Trophoblast cell (in vitro differentiated cells and primary cell): ENCODE measurements at regions not wholly inside any gene's neighbourhood (a gene's known extent, or its start where the extent isn't known, plus 50 kb on each side); places are given as distances from the start of the nearest gene placed in this dataset.

Experiments used
- DNase-seq, 2 donors: peaks; one replicate each; pipeline ENCODE4 v3.0.0-alpha.2; 2016
- H2AFZ ChIP-seq: 2 replicates; pipeline ENCODE4 v1.6.1; 2013; ENCODE audit warnings: low read length, moderate library complexity, mild to moderate bottlenecking; ENCODE audit not compliant: insufficient read depth, poor library complexity
- H2AK5ac ChIP-seq: 2 replicates; pipeline ENCODE4 v1.6.1; 2013; ENCODE audit warnings: mild to moderate bottlenecking, low read length
- H2BK120ac ChIP-seq: 2 replicates; pipeline ENCODE4 v1.6.1; 2013; ENCODE audit warnings: low read length, mild to moderate bottlenecking, moderate library complexity; ENCODE audit not compliant: insufficient read depth, poor library complexity
- H2BK12ac ChIP-seq: 2 replicates; pipeline ENCODE4 v1.6.1; 2013; ENCODE audit warnings: mild to moderate bottlenecking, low read length, moderate library complexity
- H2BK5ac ChIP-seq: 2 replicates; pipeline ENCODE4 v1.6.1; 2013; ENCODE audit warnings: low read length, low read depth, moderate library complexity, mild to moderate bottlenecking; ENCODE audit not compliant: poor library complexity
- H3K14ac ChIP-seq: 2 replicates; pipeline ENCODE4 v1.6.1; 2013; ENCODE audit warnings: mild to moderate bottlenecking, low read length
- H3K18ac ChIP-seq: 2 replicates; pipeline ENCODE4 v1.6.1; 2013; ENCODE audit warnings: mild to moderate bottlenecking, low read length
- H3K23ac ChIP-seq: 2 replicates; pipeline ENCODE4 v1.6.1; 2013; ENCODE audit warnings: low read length
- H3K27ac ChIP-seq: 2 replicates; pipeline ENCODE4 v1.5.1; 2013; ENCODE audit warnings: low read depth, mild to moderate bottlenecking, inconsistent platforms, low read length, moderate library complexity
- H3K27me3 ChIP-seq: 2 replicates; pipeline ENCODE4 v1.6.1; 2013; ENCODE audit warnings: inconsistent platforms, mild to moderate bottlenecking, low read length, moderate library complexity; ENCODE audit not compliant: insufficient read depth
- H3K36me3 ChIP-seq, 2 experiments: 1 replicate in 1 of 2; 2 replicates in 1 of 2; pipeline ENCODE4 v1.6.1; 2013; ENCODE audit warnings: low read length in 2 of 2, mild to moderate bottlenecking in 2 of 2, moderate library complexity in 1 of 2; ENCODE audit not compliant: insufficient read depth in 2 of 2, control insufficient read depth in 1 of 2
- H3K4ac ChIP-seq: 2 replicates; pipeline ENCODE4 v1.6.1; 2013; ENCODE audit warnings: low read depth, mild to moderate bottlenecking, low read length, moderate library complexity
- H3K4me1 ChIP-seq, 2 experiments: 1 replicate in 1 of 2; 2 replicates in 1 of 2; pipeline ENCODE4 v1.6.1; 2013; ENCODE audit warnings: low read length in 2 of 2, mild to moderate bottlenecking in 2 of 2, moderate library complexity in 1 of 2; ENCODE audit not compliant: insufficient read depth in 2 of 2, control insufficient read depth in 1 of 2
- H3K4me2 ChIP-seq: 2 replicates; pipeline ENCODE4 v1.6.1; 2013; ENCODE audit warnings: inconsistent platforms, mild to moderate bottlenecking, low read length, moderate library complexity
- H3K4me3 ChIP-seq: 2 replicates; pipeline ENCODE4 v1.5.1; 2013; ENCODE audit warnings: mild to moderate bottlenecking, low read depth, low read length, inconsistent platforms
- H3K79me1 ChIP-seq: one replicate; pipeline ENCODE4 v1.6.1; 2013; ENCODE audit warnings: low read length
- H3K79me2 ChIP-seq: 2 replicates; pipeline ENCODE4 v1.6.1; 2013; ENCODE audit warnings: low read length, mild to moderate bottlenecking; ENCODE audit not compliant: control insufficient read depth, insufficient read depth, poor library complexity
- H3K9ac ChIP-seq: 2 replicates; pipeline ENCODE4 v1.6.1; 2013; ENCODE audit warnings: mild to moderate bottlenecking, low read length
- H3K9me3 ChIP-seq: 2 replicates; pipeline ENCODE4 v1.6.1; 2013; ENCODE audit warnings: low read depth, mild to moderate bottlenecking, control low read depth, inconsistent platforms, low read length; ENCODE audit not compliant: insufficient read depth
- H4K12ac ChIP-seq: 2 replicates; pipeline ENCODE4 v1.6.1; 2013; ENCODE audit warnings: low read depth, mild to moderate bottlenecking, low read length, moderate library complexity
- H4K8ac ChIP-seq: 2 replicates; pipeline ENCODE4 v1.6.1; 2013; ENCODE audit warnings: low read depth, mild to moderate bottlenecking, low read length, moderate library complexity
- H4K91ac ChIP-seq: one replicate; pipeline ENCODE4 v1.6.1; 2013; ENCODE audit warnings: low read depth, mild to moderate bottlenecking, low read length, moderate library complexity
- whole genome bisulfite sequencing: extraction: QIAGEN DNeasy Blood & Tissue Kit; methylation state at CpG from one replicate; pipeline ENCODE4 v1.1.7; 2013; ENCODE audit warnings: missing lambda C conversion rate; ENCODE audit not compliant: insufficient read length, insufficient coverage; ENCODE audit errors: extremely low coverage; 5-methylcytosine and 5-hydroxymethylcytosine counted together

- Histone ChIP-seq H3K4ac (no peak overlapping the region), H2BK120ac (no peak overlapping the region), H3K27ac (no peak overlapping the region), H3K36me3 (no peaks in the 10 kb centered on the region), H3K18ac (no peak overlapping the region), H3K79me1 (no peaks in the 10 kb centered on the region), H3K9ac (no peak overlapping the region), H2BK5ac (no peak overlapping the region), H2AK5ac (no peak overlapping the region), H3K79me2 (no peaks in the 10 kb centered on the region), H4K91ac (no peak overlapping the region), H3K23ac (no peak overlapping the region), H3K14ac (no peak overlapping the region), H2AFZ (no peak overlapping the region), H3K4me3 (no peak overlapping the region), H3K9me3 (no peaks in the 10 kb centered on the region), H4K8ac (no peak overlapping the region), H3K4me2 (no peak overlapping the region), H4K12ac (no peak overlapping the region), H2BK12ac (no peak overlapping the region), H3K4me1 (no peaks in the 10 kb centered on the region), H3K27me3 (no peaks in the 10 kb centered on the region)
- DNase-seq, result no peak
These were observed 74.3 kb downstream of the ANKRD7 start for GRCh38 chr7:118298771-118299170.

- Histone ChIP-seq H3K4ac (no peak overlapping the region), H4K8ac (no peak overlapping the region), H3K79me1 (no peaks in the 10 kb centered on the region), H2BK5ac (no peak overlapping the region), H3K9ac (no peak overlapping the region), H3K9me3 (no peaks in the 10 kb centered on the region), H4K12ac (no peak overlapping the region), H3K14ac (no peak overlapping the region), H3K36me3 (no peaks in the 10 kb centered on the region), H3K23ac (no peak overlapping the region), H3K4me3 (no peak overlapping the region), H3K27me3 (no peaks in the 10 kb centered on the region), H2AFZ (no peak overlapping the region), H3K4me2 (no peak overlapping the region), H2BK120ac (no peak overlapping the region), H2AK5ac (no peak overlapping the region), H3K18ac (no peak overlapping the region), H3K4me1 (no peaks in the 10 kb centered on the region), H4K91ac (no peak overlapping the region), H3K27ac (no peak overlapping the region), H3K79me2 (no peaks in the 10 kb centered on the region), H2BK12ac (no peak overlapping the region)
- no peak for DNase-seq
These were observed 75.7 kb downstream of the ANKRD7 start for GRCh38 chr7:118300177-118300576.

GRCh38 chr7:118304100-118304499 lies 79.6 kb downstream of the ANKRD7 start:
- no peak overlapping the region for H3K4me3 ChIP-seq
- H3K4ac ChIP-seq, result no peak overlapping the region
- no peak overlapping the region for H3K4me2 ChIP-seq
- H3K9me3 ChIP-seq, result no peaks in the 10 kb centered on the region
- H3K36me3 ChIP-seq, result no peaks in the 10 kb centered on the region
- H3K79me1 ChIP-seq, result no peaks in the 10 kb centered on the region
- H3K27ac ChIP-seq, result no peak overlapping the region
- H3K27me3 ChIP-seq, result no peaks in the 10 kb centered on the region
- no peak overlapping the region for H2BK120ac ChIP-seq
- no peak for DNase-seq
- no peak overlapping the region for H4K91ac ChIP-seq
- H2AFZ ChIP-seq, result no peak overlapping the region
- no peak overlapping the region for H2AK5ac ChIP-seq
- H3K18ac ChIP-seq, result no peak overlapping the region
- no peak overlapping the region for H3K9ac ChIP-seq
- no peaks in the 10 kb centered on the region for H3K4me1 ChIP-seq
- no CpG with 5 or more reads among the region's 2 CpGs for WGBS
- H4K12ac ChIP-seq, result no peak overlapping the region
- H3K14ac ChIP-seq, result no peak overlapping the region
- H2BK5ac ChIP-seq, result no peak overlapping the region
- no peak overlapping the region for H4K8ac ChIP-seq
- no peak overlapping the region for H2BK12ac ChIP-seq
- H3K23ac ChIP-seq, result no peak overlapping the region
- no peaks in the 10 kb centered on the region for H3K79me2 ChIP-seq

- no peaks in the 10 kb centered on the region for H3K27me3 ChIP-seq
- no peak overlapping the region for H3K23ac ChIP-seq
- H4K8ac ChIP-seq, result no peak overlapping the region
- no peak overlapping the region for H2AFZ ChIP-seq
- no peak overlapping the region for H3K27ac ChIP-seq
- H3K14ac ChIP-seq, result no peak overlapping the region
- no peaks in the 10 kb centered on the region for H3K79me1 ChIP-seq
- H3K4ac ChIP-seq, result no peak overlapping the region
- no peak overlapping the region for H2BK5ac ChIP-seq
- no peaks in the 10 kb centered on the region for H3K9me3 ChIP-seq
- no peak overlapping the region for H2BK12ac ChIP-seq
- no peaks in the 10 kb centered on the region for H3K36me3 ChIP-seq
- no peak overlapping the region for H3K4me2 ChIP-seq
- no peak overlapping the region for H3K4me3 ChIP-seq
- no peak overlapping the region for H4K12ac ChIP-seq
- no peak overlapping the region for H3K18ac ChIP-seq
- DNase-seq, result no peak
- H3K4me1 ChIP-seq, result no peaks in the 10 kb centered on the region
- no peak overlapping the region for H2BK120ac ChIP-seq
- H3K79me2 ChIP-seq, result no peaks in the 10 kb centered on the region
- no peak overlapping the region for H3K9ac ChIP-seq
- no CpG with 5 or more reads among the region's 1 CpG for WGBS
- no peak overlapping the region for H4K91ac ChIP-seq
- no peak overlapping the region for H2AK5ac ChIP-seq
These were observed 81.2 kb downstream of the ANKRD7 start for GRCh38 chr7:118305671-118306070.

GRCh38 chr7:118306771-118307170 lies 82.3 kb downstream of the ANKRD7 start:
- Histone ChIP-seq H4K8ac (no peak overlapping the region), H3K27ac (no peak overlapping the region), H3K18ac (no peak overlapping the region), H3K36me3 (no peaks in the 10 kb centered on the region), H2BK12ac (no peak overlapping the region), H2BK5ac (no peak overlapping the region), H3K9ac (no peak overlapping the region), H4K12ac (no peak overlapping the region), H2BK120ac (no peak overlapping the region), H3K4me3 (no peak overlapping the region), H2AFZ (no peak overlapping the region), H3K79me1 (no peaks in the 10 kb centered on the region), H3K4me2 (no peak overlapping the region), H3K27me3 (no peaks in the 10 kb centered on the region), H4K91ac (no peak overlapping the region), H3K14ac (no peak overlapping the region), H3K79me2 (no peaks in the 10 kb centered on the region), H3K4ac (no peak overlapping the region), H3K23ac (no peak overlapping the region), H3K4me1 (no peaks in the 10 kb centered on the region), H3K9me3 (no peaks in the 10 kb centered on the region), H2AK5ac (no peak overlapping the region)
- no CpG with 5 or more reads among the region's 2 CpGs for WGBS
- DNase-seq, result no peak
